ENCODE measurements at regions not wholly inside any gene's neighbourhood (a gene's known extent, or its start where the extent isn't known, plus 50 kb on each side); places are given as distances from the start of the nearest gene placed in this dataset.

DNA sequence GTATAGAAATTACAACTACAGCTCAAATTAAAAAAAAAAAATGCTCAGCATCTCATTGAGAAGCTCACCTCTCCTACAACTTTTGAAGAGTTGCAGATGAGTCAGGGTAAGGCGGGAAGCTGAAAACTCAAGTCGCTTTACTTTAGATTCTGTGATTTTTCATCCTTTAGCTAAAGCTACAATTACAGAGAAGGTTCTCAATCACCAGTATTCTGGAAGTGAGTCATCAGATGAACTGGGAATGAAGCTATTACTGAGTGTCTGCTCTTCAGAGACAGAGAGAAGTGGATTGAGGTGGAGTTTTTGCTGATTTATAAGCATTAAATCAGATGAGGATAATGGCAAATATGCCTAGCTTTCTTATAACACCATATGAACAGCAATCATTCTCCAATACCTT lies 91.9 kb downstream of the TFAP2A start:
- no CpG with 5 or more reads among the region's 2 CpGs for WGBS (ENCODE audit: extremely low coverage, insufficient read length, low lambda C conversion rate)
- H3K79me2 ChIP-seq (ENCODE audit: insufficient read depth, low read length): no peaks in the 10 kb centered on the region
- no peak overlapping the region for H3K4me2 ChIP-seq (ENCODE audit: insufficient read depth, insufficient read length, low read length)
- H3K9ac ChIP-seq (ENCODE audit: extremely low read depth, insufficient read length, low read length): no peak overlapping the region
- H3K79me1 ChIP-seq (ENCODE audit: insufficient read depth, low read depth, low read length, poor library complexity, severe bottlenecking): no peaks in the 10 kb centered on the region
- no peak overlapping the region for H3K23ac ChIP-seq (ENCODE audit: insufficient read length, low read depth, low read length)
- H4K91ac ChIP-seq (ENCODE audit: insufficient read length, low read depth, low read length): no peak overlapping the region
- Mint-ChIP-seq H3K27ac (no peak overlapping the region), H3K4me1 (peaks cover 10 to 18% of the 10 kb centered on the region in 2 experiments), H3K27me3 (ENCODE audit: low read depth) (peaks cover 5% of the 10 kb centered on the region), H3K4me3 (no peak overlapping the region), H3K36me3 (ENCODE audit: insufficient read depth in 1 of 3, low read depth in 3 of 3) (peaks cover 0 to 11% (median 0%) of the 10 kb centered on the region in 3 experiments; a peak in 3 of 7 replicates), H3K9me3 (peaks cover 4 to 10% of the 10 kb centered on the region in 2 experiments; a peak in 4 of 5 replicates)
- H2BK12ac ChIP-seq (ENCODE audit: insufficient read length, low read depth, low read length): no peak overlapping the region
- H3K14ac ChIP-seq (ENCODE audit: insufficient read depth, low read length): no peak overlapping the region
- no peak for DNase-seq
- no peak overlapping the region for H2AFZ ChIP-seq (ENCODE audit: low read length)
- no peaks in the 10 kb centered on the region for H3K9me3 ChIP-seq (ENCODE audit: control insufficient read depth, low read depth, low read length)
- H2BK5ac ChIP-seq (ENCODE audit: insufficient read length, low read length): no peak overlapping the region
- H3T11ph ChIP-seq (ENCODE audit: low read length): no peak overlapping the region
- H3K4me1 ChIP-seq (ENCODE audit: insufficient read depth, low read length): no peaks in the 10 kb centered on the region; the same call in 1 of the 2 replicates
- no peaks in the 10 kb centered on the region for H4K20me1 ChIP-seq (ENCODE audit: control insufficient read depth, insufficient read depth, insufficient read length)
- no peak overlapping the region for H3K18ac ChIP-seq (ENCODE audit: insufficient read length, low read depth, low read length)
- no peak overlapping the region for H2BK20ac ChIP-seq (ENCODE audit: low read depth, low read length, poor library complexity, severe bottlenecking)
- no peak overlapping the region for H2BK15ac ChIP-seq (ENCODE audit: low read depth, low read length)
- H4K8ac ChIP-seq (replicated peaks; ENCODE audit: insufficient read length, low read depth, low read length): no peak overlapping the region
- no peaks in the 10 kb centered on the region for H3K23me2 ChIP-seq (ENCODE audit: insufficient read length, low read depth, low read length, poor library complexity, severe bottlenecking)
- no peak overlapping the region for H2AK5ac ChIP-seq (ENCODE audit: insufficient read length, low read length)
- H3K56ac ChIP-seq (ENCODE audit: insufficient read length, low read depth, low read length): no peak overlapping the region
- no peak overlapping the region for H3K27ac ChIP-seq (ENCODE audit: insufficient read length, low read depth, low read length)
- H4K5ac ChIP-seq (ENCODE audit: insufficient read length, low read depth, low read length): no peak overlapping the region
- no peaks in the 10 kb centered on the region for H3K27me3 ChIP-seq (ENCODE audit: insufficient read depth, low read length)
- H3K4ac ChIP-seq (ENCODE audit: low read depth, low read length): no peak overlapping the region
- H2BK120ac ChIP-seq (ENCODE audit: low read depth, low read length, poor library complexity, severe bottlenecking): no peak overlapping the region
- TF ChIP-seq, protein P1, sequence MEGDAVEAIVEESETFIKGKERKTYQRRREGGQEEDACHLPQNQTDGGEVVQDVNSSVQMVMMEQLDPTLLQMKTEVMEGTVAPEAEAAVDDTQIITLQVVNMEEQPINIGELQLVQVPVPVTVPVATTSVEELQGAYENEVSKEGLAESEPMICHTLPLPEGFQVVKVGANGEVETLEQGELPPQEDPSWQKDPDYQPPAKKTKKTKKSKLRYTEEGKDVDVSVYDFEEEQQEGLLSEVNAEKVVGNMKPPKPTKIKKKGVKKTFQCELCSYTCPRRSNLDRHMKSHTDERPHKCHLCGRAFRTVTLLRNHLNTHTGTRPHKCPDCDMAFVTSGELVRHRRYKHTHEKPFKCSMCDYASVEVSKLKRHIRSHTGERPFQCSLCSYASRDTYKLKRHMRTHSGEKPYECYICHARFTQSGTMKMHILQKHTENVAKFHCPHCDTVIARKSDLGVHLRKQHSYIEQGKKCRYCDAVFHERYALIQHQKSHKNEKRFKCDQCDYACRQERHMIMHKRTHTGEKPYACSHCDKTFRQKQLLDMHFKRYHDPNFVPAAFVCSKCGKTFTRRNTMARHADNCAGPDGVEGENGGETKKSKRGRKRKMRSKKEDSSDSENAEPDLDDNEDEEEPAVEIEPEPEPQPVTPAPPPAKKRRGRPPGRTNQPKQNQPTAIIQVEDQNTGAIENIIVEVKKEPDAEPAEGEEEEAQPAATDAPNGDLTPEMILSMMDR (conservative IDR thresholded peaks at IDR 0.05): no peak

Data from H9 (cell line).